Renal cortical epithelial cell (primary cell): ENCODE measurements at regions not wholly inside any gene's neighbourhood (a gene's known extent, or its start where the extent isn't known, plus 50 kb on each side); places are given as distances from the start of the nearest gene placed in this dataset.
A peak's percentile ranks its signal among the peaks of the same experiment; 100 is the strongest.
"Not testable (repeated sequence)": the region's sequence is repeated elsewhere in the genome, so short reads cannot be mapped to it uniquely, and the experiment has no call there.

ENCODE experiments used
- DNase-seq: peaks from one replicate; pipeline ENCODE4 v3.0.0-alpha.2; 2011; ENCODE audit warnings: low read depth

DNA sequence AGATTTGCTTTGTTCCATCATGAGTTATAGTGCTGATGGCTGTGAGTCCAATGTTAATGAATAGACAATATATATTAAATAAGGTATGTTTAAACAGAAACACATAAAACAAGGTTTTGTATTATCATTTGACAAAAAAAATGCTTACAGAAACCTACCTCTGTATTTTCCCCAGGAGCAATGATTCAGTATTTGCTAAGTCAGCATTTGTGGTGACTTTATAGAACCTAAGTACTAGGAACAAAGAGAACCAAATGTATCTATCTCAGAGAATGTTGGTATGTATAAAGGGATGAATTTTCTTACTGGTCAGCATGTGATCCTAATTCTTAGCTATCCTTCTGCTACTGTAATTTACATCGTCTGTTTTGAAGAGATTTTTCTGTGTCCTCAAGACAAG is 421.5 kb upstream of the SEL1L start:
- DNase-seq: no peak

DNA sequence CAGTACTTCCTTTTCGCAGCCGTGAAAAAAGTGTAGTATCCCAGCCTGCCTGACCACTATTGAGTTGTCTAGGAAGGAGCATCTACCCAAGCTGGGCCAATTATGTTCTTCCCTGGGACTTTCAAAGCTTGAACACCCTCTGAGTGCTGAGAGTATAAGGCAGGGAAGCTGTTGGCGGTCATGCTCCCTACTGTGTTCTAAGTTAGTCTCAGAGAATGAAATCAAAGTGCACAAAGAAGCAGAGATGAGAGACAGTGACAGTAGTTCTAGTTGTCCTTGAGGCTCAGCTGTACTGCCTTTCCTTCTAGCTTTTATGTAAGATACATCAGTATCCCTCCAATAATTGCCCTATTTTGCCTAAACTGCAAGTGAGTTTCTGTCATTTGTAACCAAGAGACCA is 427.1 kb upstream of the SEL1L start:
- no peak for DNase-seq

DNA sequence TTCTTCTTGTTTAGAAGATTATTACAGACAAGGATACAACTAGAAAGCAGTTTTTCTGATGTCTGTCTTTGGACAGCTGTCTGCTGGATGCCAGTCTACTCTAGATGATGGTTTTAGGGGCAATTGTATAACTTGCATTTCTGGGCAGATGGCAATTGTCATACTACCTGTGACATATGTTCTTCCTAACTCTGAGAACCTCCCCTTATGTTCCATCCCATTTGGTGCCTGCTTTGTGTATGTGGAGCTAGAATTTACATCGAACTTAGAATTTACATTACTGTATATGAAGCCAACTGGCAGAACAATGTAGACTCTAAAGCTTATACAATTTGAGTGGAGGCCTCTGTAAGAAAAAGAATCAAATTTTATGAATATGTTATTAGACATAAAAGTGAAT is 430.2 kb upstream of the SEL1L start:
- no peak for DNase-seq

DNA sequence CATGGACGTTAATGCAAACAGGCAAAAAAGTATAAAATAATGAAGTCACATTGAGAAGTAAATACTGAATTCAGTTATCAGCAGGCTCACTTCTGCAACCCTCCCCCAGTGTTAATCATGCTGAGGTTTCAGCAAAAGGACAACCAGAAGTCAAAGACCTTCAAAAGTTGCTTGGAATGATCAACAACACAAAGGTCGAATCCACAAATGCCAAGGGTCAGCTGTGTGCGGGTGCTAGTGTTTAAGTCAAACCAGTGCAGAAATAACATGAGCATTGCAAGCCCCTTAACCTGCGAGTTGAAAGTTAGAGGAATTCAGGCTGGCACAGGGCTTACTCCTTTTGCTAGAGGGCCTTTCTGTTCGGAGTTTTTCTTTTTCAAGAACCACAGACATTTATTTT is 436.7 kb upstream of the SEL1L start:
- no peak for DNase-seq

DNA sequence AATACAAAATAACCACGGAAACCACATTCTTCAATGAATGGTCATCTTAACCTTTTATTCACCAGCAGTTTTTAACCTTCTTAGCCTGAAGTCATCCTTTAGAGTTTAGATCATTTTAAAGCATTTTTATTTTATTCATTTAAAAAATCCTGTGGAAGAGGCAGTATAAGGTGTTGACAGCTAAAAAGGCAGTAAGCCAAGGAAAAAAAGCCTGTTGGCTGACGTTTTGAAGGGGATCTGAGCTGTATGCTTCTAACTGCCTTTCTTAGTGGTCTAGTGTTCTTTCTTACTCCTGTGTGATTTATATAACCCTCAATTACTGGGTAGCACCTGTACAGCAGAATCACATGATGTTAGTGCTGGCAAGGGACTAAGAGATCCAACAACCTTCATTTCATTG is 438.3 kb upstream of the SEL1L start:
- no peak for DNase-seq

DNA sequence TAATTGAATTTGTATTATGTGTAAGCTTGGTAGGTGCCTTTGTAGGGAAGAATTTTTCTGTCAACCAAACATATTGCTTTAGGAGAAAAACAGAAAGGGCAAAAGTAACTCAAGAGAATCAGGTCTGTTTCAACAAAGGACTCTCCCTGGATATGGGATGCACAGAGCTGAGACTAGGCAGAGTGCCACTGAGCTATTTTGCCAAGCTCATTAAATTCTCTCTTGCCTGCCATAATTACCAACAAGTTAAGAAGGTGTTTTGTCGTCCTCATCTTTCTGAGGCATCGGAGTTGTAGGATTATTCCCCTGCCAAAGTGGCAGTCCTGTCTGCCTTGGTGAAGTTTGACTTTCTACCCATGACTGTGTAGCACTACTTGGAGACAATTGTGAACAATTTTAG is 438.9 kb upstream of the SEL1L start:
- no peak for DNase-seq

DNA sequence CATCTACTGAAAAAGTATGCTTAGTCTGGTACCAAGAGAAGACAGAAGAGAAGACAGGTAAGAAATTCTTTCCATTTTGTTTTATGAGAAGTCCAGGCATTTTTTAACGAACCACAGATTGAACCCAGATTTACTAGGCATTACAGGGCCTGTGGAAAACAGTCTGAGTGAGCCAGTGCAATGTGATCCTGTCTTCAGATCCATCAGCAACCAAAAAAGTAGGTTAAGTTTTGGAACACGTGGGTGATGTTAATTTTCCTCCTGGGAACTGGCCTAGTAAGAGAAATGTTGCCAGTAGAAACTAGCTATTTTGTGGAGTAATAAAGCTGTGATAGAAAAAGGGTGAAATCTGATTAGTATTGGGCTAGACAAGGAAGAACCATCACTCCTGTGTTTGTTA is 440.9 kb upstream of the SEL1L start:
- DNase-seq: no peak

DNA sequence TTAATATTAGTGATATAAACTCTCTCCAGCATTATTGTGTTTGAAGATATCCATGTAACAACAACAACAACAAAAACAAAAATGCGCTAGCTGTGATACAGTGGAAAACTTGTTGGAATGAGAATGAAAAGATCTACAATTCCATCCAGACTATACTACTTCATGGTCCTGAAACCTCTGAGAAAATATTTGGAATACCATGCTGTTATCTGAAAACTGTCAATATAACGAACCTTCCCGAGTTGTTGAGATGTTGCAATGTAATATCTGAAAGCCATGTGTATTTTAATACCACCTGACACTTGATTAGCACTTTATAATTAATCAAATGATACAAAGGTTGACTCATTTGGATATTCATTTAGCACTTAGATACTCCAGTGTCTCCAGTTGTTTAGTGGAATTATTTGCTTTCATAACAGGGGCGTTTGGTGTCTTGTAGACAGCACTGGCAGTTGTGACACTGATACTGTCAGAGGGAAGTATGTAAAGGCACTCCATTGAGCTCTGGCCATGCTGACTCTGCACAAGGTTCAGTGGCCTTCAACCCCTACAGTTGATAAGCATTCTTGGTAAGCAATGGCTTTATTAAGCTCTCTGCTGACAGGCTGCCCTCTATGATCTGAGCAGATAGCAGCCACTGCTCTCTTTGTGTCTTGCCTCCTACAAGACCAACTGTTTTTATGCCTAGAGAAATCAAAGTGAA is 447.1 kb upstream of the SEL1L start:
- no peak for DNase-seq

DNA sequence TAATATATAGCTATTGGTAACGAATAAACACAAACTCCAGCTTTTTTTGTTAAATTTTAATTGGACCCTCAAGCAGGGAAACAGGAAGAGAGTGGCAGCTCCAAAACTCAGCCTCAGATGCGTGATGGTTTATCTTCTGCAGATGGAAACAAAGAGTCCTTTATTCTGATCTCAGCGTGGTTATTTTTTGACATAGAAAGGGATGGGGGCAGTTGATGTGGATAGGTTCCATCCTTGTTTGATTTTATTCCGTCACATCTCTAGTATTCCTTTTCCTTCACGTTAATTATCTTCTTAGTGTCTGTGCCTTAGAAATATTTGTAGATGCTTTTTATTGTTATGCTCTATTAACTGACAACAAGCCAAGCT is 447.6 kb upstream of the SEL1L start:
- no peak for DNase-seq

DNA sequence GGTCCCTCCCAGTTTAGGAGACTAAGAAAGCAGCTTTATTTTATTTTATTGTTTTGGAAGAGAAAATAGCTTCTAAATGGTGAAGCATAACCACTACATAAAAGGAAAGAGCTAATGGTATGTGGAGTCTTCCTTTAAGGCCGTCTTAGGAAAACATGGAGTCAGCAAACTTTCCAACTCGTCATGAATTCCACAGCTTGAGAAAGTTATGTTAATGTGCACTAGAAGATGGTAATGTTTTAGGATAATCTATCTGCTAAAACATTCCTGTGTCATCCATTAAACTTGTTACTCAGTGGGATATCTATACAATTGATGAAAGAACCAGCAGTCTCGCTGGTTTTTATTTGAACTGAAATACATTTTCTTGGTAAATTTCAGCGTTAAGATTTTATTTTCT is 448.4 kb upstream of the SEL1L start:
- DNase-seq: no peak

DNA sequence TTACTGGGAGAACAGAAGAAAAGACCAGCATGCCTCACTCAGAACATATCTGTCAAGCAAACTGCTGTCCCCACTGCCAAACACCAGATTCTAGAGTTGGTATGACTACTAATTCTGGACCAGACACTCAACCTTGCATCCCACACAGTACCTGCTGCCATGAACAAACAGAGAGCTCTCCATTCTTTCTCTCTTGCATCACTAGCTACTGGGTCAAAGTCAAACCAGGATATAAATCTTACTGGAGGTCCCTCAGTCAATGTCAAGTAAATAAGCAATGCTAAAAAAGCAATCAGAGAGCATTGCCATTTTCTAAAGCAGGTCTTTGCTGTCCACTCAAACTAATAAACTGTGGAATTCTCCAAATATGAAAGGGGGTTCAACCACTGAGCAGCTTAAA is 452.4 kb upstream of the SEL1L start:
- DNase-seq: no peak

DNA sequence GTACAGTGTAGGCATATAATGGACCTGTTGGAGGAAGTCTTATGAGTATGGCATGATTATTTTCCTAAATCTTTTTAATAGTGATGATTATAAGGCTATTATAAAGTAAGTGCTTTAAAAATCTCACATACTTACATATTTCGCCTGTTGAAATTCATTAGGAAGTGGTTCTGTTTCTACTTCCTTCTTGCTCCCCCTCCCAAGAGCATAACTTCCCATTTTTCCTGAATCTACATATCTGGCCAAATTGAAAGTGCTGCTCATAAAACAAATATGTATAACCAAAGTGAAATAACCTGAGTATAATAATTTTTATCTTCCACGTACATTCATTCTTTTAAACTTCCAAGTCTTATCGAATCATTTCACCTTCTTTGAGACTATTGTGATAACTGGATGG is 455.6 kb upstream of the SEL1L start:
- no peak for DNase-seq

DNA sequence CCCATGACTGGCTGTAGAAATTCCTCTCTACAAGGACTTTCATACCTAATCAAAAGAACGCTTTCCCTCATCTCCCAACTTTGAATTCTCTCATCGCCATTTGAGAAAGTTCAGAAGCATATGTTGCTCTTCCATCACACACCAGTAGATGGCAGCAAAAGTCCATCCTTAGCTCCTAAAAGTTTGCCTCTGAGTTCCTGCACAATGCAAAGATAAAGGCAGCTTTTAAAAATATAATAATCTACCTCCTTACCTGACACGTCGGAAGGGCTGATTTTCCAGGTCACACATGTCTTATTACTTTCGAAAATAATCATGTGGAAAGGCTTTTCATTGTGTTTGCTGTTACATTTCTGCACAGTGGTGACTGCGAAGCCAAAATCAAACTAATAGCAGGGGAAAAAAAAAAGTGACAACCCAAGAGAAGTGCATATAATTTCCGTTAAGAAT is 456.7 kb upstream of the SEL1L start:
- DNase-seq: peak; percentile 36

DNA sequence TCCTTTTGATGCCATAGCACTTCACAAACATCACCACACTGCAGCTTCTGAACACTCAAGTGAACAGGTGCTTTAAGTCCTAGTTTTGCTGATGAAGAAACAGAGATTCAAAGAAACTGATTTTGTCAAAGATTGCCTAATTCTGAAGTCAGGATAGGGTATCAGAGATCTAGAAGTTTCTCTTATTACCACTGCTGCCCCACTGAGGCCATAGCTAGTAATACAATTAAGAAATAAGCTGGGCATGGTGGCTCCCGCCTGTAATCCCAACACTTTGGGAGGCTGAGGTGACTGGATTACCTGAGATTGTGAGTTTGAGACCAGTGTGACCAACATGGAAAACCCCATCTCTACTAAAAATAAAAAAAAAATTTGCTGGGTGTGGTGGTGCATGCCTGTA is 458.3 kb upstream of the SEL1L start:
- DNase-seq: peak; percentile 1

DNA sequence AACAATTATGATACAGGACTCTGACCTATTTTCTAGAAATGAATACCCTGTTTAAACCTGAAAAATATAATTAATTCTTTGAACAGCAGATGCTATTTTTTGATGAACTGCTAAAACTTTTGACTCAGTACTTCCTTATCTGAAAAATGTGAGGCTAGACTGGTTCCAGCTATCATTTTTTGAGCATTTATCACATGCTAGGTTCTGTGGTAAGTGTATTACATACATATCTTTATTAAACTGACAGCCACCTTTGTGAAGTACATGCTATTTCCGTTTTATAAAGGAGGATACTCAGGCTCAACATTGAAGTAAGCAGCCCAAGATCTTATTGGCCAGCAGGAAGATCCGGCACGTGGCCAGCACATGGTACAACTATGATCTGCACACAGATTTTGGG is 459.8 kb upstream of the SEL1L start:
- DNase-seq: no peak

DNA sequence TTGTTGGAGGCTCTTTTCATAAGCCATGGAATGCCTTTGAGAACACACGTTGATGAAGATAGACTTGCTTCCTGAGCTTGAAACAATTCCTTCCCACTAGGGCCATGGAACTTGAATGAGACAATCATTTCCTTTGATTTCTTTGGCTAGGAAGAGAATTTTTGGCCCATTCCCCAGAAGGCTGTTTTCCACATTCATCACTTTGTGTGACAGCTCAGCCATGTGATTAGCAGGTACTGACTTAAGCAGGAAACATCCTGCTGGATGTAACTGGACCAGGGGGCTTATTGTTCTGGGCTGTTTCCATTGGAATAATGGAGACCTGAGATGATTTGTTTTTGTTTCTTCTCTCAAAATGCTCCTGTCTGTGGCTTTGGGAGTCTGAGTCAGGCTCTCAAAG is 469.8 kb upstream of the SEL1L start:
- no peak for DNase-seq

DNA sequence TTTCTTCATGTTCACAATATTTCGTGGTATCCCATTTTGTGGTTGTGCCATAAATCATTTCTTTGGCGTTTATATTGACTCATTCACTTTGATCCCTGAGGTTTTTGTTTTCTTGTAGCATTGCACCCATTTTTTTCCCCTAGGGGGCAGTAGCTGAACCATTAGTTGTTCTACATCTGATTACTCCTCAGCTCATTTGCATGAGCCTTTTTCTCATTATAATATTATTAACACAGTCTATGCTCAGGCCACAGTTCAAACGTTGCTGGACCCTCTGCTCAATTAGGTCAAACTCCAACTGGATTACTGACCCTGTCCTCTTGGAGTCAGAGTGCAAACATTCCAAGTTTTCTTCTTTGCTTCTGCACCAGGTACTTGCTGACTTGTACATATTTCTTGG is 475.4 kb upstream of the SEL1L start:
- DNase-seq: no peak

DNA sequence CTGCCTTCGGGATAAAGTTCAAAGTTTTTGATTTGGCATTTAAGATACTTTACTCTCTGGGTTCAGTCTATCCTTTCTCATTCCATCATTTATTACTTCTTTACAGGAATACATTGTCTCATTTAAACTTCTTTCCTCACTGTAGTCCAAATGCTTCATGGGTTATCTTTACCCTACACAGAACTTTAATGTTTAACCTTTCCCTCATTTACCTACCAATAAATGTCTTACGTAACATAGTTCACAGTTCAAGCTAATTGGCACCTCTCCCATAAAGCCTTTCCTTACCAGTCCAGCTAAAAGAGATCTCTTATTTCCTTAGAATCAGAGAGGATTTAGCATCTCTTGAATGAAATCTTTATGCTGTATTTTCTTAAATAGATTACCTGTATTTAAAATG is 476.3 kb upstream of the SEL1L start:
- DNase-seq: no peak

DNA sequence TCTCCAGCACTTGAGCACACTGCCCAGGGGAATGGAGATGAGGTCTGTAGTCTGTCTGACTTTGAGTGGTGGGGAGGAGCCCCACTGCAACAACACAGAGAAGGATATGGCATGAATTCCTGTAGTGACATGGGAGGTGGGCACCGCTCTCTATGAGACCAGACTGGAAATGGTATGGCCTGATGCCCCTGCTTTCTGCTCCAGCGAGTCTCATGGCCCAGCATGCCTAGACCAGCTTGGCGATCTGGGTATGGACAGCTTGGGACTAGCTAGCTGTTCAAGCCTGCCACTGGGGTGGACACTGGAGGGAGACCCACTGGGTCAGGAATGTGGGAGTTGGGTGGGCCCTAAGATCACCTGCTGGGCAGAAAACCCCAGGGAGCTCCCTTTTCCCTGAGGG is 477.8 kb upstream of the SEL1L start:
- DNase-seq: no peak

DNA sequence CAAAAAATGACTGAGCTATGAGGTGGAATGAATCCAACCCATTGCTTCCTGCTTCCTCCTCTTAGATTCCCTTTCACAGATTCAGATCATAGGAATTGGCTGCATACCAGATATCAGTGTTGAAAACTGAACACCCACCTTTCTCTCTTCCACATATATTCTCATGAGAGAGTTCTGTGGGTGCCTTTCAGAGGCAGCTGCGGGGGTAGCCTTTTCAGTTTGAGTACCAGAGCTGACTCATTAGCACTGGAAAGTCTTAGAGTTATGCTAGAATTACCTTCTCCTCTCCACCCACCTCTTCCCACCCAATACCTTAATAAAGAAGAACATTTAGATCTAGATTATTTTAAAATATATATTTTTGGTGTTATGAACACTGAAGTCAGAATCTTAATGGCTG is 495.4 kb upstream of the SEL1L start:
- DNase-seq: no peak

DNA sequence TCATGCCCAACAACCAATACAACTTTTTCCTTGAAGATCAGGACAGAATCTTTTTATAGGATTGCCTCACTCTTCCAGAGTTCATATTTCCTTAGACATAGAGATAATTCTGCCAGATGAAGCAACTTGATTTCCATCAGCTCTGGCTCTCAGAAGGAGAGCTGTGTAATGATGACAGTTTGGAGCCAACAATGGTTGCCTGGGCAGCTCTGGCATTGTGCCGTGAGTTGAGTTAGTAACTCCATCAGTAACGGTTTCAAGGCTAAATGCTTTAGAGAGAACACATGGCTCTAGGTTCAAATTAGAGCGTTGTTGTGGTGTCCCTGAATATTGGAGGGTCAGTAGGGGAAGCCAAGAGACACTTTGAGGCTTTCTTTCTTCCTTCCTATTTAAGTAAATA is 501.7 kb upstream of the SEL1L start:
- no peak for DNase-seq

DNA sequence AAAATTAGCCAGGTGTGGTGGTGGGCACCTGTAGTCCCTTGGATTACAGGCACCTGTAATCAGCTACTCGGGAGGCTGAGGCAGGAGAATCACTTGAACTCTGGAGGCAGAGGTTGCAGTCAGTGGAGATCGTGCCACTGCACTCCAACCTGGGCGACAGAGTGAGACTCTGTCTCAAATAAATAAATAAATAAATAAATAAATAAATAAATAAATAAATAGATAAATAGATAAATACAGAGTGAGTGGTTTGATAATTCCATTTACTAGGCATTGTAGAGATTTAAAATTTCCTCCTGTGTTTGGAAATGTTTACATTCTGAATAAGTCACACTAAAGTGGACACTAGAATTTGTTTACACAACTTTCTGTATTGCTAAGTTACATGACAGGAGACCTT is 504.4 kb upstream of the SEL1L start:
- not testable (repeated sequence) for DNase-seq

DNA sequence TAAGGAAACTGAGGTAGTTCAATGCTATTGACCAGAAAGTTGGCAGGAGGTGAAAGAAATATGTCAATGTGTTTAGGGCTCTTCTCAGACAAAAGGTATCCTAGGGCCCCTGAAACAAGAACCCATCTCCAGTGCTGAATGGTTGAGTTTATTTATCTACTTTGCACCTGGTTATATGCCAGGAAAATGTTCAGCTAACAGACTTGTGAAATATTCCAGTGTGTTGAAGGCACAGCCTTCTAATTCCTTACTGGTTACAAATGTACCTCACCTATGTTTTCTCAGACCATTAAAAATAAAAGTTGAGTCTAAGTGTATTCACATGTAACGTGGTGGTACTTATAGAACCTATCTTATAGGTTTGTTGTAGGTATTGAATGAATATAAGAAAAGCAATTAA is 511.7 kb upstream of the SEL1L start:
- no peak for DNase-seq

DNA sequence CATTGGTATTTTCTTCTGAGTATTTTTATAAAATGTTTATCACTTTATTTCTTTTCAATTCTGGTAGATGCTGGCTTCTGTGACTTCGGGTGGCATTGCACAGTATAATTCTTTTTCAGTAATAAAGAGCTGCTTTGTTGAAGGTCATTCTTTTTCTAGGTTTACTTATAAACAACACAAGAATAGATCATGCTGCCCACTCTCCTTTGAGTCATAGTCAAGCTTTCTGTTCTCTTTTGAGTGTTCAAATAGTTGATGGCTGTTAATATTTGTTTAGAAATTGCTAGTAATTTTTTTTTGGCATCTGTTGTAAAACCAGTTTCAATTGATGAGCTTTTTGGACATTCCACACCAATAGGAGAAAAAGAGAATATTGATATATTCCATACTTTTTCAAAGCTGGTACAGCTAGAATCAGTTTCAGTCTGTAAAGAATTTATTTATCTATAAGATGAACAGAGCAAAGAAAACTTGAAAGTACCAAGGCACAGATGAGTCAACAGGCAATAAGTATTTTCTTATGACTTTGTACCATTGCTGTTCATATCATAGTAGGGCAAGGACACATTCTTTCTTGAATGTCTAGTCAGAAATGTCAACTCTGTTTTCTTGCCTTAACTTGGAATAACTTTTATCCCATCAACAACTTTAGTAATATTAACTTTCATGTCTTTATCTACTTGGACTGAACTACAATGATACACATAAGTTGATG is 513.0 kb upstream of the SEL1L start:
- DNase-seq: no peak
